HG02981 (cell line): ENCODE measurements at regions not wholly inside any gene's neighbourhood (a gene's known extent, or its start where the extent isn't known, plus 50 kb on each side); places are given as distances from the start of the nearest gene placed in this dataset.

Experiments
- ATAC-seq: cut with Tn5 transposase; IDR thresholded peaks from one replicate; pipeline ENCODE4 v1.9.1; 2021; ENCODE audit warnings: mild to moderate bottlenecking, moderate library complexity; ENCODE audit not compliant: unreplicated experiment

DNA sequence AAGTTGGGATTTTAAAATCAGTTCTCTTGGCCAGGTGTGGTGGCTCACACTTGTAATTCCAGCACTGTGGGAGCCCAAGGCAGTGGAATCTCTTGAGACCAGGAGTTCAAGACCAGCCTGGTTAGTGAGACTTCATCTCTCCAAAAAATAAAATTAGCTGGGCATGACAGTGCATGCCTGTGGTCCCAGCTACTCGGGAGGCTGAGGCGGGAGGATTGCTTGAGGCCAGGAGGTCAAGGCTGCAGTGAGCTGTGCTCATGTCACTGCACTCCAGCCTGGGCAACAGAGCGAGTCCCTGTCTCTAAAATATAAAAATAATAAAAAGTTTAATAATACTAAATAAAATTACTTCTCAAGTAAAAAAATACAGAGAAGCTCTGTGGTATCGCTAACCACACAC is 77.5 kb downstream of the FOXA2 start:
- ATAC-seq: no peak

DNA sequence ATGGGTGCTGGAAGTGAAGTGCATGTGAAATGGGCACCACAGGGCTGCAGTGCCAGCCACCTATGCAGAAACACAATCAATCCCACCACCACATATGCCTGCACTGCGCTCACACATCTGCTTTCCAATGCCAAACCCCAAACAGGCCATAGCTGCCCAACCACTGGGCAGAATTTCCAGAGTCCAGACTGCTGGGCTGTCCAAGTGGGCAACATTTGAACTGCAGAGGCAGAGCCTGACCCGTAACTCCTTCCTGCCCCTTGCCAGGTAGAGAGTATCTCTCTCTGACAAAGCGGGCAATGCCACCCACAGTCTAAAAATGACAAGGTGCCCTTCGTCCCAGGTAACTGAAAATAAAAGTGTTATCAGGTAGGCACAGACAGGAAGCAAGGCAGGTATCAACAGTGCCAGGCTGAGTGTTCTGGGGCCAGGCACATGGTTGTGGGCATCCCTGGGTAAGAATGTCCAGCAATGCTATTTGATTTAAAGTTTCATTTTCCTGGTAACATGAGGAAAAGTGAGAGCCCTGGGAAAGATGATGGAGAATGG is 79.5 kb downstream of the FOXA2 start:
- ATAC-seq: no peak

DNA sequence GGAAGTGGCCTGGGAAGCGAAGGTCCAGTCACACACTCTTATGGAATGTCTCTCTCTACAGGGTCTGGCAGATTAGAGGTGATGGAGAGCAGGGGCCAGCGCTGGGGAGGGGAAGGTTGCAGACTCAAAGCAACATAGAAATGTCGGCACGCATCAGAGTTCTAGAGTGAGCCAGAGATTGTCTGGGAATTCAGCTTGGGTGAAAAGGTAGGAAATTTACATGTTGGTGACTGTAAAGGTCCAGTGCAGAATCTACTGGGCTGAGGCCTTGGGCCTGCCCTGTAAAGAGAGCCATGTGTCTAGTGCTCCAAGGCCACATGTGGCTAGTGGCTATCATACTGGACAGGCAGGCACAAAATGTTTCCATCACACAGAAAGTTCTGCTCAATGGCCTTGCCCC is 80.8 kb downstream of the FOXA2 start:
- no peak for ATAC-seq

DNA sequence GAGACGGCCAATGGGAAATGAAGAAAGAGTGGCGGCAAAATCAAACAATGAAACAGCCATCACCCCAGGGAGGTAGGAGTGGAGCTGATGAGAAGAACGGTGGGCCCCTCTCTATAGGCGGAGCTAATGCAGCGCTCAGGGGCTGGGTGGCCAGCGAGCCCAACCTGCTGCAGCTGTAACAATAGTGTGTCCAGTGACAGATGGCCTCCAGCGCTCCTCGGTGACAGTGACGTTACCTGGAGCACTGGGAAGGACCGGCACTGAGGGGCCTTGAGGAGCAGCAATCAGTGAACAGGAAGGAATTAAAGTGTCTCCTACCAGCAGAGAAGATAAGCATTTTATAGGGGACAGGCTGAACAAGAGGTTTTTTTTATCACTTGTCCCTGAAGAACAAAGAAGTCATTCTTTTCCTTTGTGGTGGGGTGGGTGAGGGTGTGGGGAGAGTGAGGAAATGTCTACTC is 81.6 kb downstream of the FOXA2 start:
- no peak for ATAC-seq

DNA sequence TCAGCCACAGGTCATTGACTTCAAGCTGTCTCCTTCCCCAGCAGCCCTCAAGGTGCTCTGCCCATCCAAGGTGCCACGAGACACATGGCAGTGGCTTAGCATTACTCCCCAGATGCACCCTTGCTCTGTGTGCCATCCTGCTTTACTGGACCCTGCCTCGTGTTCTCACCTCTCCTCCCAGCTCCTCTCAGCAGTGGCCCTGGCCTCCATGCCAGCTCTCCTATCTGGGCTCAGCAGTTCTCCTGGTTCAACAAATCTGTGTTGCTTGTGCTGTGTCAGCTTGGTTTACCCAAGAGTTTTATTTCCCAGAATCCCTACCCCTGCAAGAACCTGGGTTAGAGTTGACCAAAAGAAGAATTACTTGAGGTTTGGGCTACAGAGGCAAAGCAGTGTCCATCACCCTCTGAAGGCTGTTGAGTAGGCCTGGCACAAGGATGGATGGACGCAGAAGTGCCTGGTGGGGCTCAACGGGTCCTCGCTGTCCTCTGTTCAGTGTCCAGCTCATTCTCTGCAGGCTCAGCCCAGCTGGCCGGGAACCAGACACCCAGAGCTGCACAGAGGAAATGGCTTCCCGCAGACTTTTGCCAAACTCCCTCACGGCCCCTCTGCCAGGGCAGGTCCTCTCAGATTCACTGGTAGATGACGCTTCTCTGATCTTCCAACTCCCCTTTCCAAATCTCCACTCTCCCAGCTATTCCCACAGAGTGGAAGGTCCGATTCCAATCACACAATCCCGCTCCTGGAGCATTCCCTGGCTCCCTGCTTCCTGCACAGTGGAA is 82.6 kb downstream of the FOXA2 start:
- no peak for ATAC-seq

DNA sequence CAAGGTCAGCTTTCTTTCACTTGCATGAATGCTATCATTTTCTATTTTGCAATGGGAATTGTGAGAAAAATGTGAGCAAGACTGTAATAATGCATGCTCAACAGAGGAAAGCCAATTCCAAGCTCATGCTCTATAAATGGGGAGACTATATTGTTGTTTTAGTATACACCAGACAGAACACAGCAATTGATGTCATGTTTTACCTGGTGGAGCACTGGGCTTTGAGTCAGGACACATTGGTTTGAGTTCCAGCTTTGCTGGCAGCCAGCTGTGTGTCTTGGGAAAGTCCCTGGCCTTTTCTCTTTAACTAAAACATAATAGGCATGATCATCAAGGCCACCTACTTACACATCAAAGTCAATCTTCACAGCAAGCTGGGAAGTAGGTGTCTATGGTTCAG is 83.3 kb downstream of the FOXA2 start:
- ATAC-seq: no peak

DNA sequence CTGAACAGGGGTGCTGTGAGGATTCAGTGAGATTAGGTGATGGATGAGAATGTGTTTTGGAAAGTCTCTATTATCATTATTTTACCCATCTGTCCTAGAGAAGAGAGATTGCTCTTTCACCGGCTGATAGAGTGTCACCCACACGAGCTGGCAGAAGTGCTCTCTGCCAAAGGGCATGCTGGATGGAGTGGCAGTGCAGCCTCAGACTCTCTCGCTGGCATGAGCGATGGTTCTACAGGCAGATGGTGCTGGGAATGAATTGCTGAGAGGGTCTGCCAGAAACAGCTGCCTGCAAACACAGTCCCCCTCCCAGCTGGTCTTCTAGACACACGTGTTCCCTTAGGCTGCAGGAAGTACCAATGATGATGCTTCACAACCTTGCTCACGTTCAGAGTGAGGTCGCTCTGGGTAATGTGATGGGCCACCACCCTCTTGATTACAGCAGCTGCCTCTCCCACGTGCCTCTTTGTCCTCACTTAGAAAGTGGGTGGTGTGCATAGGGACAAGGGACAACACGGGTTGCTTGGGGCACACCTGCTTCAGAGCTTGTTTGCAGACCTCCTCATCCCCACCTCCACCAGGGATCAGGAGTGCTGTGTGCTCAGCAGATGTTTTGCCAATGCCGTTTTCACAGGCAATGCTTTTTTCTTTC is 84.7 kb downstream of the FOXA2 start:
- ATAC-seq: no peak

DNA sequence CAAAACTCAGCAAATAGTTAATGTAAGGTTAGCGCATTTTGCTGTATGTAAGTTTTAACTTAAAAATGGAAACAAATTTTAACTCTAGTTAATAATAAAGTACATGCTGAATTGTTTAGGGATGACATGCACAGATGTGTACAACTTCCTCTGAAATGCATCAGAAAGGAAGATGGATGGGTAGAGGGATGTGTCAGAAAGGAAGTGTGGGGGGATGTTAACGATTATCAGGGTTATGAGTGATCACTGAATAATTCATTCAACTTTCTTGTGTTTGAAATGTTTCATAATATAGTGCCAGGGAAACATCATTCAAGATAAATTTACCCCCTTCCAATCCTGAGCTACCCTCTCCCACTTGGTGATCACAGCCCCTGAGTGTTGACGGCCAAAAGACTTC is 87.6 kb downstream of the FOXA2 start:
- no peak for ATAC-seq

DNA sequence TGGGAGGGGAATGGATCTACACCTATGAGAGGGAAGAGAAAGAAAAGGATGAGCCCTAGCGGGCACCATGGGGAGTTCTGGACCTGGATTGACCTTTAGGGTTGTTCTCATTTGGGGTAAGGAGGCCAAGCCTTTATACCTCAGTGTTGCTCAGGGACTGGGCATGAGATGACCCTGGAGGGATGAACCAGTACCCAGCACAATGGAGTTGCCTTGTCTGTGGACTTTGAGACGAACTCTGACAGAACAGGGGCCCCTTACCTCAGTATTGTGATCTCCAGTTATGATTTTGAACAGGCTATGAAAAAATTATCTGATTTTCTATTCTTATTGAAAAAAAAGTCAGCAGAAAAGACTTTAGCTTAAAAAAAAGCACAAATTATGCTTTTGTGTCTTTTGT is 88.6 kb downstream of the FOXA2 start:
- no peak for ATAC-seq

DNA sequence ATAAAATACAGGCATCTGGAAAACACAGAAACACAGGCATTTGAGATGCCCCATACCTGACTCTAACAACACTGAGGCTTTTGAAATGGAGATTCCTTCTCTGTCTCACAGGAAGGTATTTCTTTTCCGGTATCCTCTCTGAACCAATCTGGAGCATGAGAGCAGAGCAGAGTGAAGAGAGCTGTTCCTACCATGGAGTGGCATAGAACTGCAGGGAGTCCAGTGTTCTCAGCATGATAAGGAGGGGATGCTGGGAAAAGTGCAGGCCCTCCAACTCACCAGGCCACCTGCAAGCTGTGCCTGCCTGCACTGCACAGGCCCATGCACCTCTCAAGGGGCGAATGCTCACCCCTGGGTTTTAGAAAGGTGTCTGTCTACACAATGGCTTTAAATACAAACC is 89.2 kb downstream of the FOXA2 start:
- no peak for ATAC-seq

DNA sequence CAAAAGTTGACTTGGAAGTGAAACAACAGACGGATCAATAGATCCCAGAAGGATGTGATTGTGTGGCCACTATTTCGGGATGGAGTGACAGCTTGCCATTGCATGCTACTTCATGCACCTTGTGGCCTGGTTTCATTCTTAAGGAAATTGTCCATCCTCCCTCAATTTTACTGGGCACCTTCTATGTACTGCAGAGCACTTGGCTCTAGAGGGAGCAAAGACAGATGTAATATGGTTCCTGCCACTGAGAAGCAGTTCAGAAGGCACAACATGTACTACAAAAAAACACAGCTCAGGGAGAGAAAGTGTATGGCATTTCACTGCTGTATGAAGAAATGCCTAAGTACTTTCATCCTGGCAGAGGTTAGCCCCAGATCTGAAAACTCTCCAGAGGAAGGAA is 91.9 kb downstream of the FOXA2 start:
- ATAC-seq: no peak

DNA sequence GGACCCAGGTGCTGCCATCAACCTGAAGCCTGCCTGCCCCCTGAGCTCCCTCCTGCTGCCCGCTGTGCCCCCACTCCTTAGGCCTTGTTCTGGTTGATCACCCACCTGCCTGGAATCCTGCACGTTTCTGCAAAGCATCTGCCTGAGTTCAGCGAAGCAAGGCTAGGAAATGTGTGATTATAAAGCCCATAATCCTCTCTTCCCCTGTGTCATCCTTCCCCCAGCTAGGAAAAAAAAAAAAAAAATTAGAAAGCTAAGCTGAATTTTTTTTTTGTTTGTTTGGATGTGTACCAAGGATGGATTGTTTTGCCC is 93.2 kb downstream of the FOXA2 start:
- ATAC-seq: no peak

DNA sequence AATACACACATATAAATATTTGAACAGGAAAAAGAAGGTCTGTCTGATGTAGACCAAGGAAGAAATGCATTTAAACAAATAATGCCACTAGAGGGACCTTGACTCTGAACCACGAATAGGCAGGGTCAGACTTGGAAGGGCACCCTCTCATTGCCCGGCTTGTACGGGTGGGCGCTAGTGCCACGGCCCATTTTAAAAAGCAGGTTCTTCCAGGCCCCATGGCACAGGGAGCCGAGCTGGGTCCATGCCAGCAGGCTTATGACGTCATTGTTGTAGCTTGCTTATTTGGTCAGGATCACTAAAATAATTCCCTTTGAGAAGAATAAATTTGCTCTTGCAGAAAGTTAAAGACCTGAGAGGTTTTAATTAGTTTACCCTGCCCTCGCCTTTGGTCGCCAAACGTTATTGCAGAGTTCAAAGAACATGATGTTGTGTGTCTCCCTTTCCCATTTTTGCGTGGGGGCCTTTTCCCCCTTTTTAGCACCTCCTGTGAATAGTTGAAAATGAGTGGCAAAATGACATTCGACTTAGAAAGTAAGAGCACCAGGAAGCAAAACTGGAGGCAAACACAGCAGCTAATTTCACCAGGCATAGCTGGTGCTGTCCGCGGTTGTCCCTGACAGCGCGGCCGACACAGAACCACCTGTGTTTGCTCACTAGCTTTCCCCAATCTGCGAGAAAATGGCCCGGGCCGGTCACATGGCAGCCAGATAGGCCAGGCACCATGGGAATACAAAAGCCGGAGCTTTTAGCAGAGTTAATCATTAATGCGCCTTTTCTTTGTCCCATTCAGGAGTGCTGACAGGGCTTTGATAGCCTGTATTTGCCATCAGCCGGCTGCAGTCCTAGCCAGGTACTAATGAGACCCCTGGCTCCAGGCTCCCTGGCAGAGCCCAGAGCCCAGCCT is 93.8 kb downstream of the FOXA2 start:
- ATAC-seq: no peak

DNA sequence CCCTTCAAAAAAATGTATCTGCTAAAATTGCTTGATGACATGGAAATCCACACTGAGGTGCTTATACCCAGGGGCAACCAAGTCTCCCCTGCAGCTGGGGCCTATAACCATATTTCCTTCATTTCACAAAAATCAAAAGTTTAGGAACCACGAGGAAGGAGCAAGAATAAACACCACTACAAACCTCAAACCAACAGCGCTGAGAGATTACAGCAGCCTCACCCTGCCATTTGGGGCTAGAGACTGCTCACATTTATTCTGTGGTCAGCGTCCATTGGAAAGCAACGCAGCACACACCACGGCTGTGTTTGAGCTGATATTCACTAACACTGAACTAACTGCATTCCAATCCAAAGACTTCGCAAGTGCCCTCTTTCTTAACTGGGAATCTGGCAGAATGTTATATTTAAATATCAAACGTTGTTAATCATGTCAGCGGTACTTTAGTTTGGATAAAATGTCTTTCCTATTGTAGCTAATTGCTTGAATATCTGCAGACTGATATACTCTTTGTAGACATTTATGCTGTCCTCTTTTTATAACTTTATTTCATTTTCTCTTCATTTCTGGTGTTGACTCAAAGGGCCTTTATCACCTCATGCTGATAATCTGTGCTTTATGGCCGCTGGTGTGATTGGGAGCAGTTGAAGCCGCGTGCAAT is 94.6 kb downstream of the FOXA2 start:
- no peak for ATAC-seq

DNA sequence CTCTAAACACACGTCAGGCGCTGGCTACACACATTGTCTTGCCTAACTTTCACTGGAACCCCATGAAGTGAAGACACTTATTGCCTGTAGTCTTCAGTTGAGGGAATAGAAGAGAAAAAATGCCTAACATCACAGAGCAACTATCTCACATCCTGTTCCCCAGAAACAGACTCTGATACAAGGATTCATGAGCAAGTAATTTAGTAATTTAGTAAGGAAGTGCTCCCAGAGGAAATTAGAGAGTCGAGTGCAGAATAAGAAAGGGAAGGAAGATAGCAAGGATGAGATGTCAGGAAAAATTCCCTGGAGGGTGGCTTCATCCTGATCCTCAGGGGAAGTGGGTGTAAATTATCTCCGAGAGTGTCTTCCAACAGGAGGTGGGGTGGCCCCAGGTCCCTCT is 104.0 kb downstream of the FOXA2 start:
- ATAC-seq: no peak

DNA sequence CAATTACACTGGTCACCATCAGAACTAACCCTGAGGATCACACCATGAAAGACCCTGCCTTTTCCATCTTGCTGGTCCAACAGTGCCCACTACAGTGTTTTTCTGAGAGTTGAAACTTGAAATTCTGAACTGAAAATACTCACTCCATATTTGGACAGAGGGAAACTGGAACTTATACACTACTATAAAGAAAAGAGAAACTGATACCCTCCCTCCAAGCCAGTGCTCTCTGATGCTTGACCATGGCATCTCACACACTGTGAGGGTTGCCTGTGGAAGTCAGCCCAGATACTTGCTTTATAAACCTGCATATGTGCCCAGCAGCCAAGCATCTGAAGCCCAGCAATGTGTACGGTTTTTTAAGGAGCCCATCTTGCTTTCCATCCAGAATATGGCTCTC is 108.7 kb downstream of the FOXA2 start:
- ATAC-seq: no peak

DNA sequence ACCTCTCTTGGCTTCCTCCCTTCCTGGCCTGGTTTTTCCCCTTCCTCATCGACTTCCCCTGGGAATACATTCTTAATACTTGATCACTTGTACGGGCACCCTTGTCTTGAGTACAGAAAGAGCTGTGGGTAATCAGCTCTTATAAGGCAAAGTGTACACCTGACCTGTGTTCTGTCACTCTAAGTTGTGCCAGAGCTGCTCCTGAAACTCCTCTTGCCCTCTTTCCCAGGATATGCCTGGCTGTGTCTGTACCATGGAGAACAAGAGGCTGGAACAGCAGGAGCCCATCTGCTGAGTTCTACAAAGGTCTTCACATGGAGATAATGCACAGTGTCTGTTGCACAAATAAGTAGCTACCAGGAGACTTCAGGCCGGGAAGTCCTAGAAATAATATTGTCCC is 110.1 kb downstream of the FOXA2 start:
- ATAC-seq: no peak

DNA sequence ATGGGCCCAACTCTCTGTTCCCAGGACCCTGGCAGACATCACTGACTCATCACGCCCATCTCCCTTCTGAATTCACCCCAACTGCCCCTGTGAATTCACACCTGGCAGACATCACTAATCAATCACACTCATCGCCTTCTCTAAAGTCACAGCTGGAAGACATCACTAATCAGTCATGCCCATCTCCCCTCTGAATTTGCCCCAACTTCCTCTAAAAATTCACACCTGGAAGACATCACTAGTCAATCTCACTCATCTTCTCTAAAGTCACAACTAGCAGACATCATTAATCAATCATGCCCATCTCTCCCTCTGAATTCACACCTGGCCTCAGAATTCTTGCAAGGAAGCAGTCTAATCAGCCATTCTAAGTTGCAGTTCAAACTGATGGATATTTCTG is 111.1 kb downstream of the FOXA2 start:
- ATAC-seq: no peak

DNA sequence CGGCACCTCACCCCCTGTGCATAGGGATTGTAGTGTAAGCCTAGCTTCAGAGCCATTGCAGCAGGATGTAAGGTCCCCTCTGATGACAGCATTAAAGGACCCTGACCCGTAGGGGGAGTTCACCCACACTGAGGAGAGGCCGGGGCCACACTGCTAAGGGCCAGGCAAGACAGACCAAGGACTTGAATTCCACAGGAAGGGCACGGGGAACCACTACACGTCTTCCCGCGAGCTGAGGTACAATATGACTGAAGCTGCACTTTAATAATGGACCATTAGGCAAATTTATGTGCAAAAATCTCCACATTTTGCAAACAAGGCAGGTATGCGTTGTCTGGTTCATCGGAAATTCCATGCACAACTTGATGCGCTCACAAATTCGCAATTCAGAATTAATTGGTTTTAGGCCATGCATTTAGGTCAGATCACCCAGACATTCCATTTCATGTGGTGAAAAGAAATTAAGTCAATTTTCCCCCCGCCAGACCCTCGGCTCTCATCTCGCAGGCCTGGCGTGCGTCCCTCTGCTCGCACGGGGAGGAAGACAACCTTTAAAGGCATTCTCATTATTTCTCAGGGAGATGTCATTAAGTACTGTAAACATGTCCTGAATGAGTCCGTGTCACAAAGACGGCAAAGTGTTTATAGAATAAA is 111.8 kb downstream of the FOXA2 start:
- ATAC-seq: no peak

DNA sequence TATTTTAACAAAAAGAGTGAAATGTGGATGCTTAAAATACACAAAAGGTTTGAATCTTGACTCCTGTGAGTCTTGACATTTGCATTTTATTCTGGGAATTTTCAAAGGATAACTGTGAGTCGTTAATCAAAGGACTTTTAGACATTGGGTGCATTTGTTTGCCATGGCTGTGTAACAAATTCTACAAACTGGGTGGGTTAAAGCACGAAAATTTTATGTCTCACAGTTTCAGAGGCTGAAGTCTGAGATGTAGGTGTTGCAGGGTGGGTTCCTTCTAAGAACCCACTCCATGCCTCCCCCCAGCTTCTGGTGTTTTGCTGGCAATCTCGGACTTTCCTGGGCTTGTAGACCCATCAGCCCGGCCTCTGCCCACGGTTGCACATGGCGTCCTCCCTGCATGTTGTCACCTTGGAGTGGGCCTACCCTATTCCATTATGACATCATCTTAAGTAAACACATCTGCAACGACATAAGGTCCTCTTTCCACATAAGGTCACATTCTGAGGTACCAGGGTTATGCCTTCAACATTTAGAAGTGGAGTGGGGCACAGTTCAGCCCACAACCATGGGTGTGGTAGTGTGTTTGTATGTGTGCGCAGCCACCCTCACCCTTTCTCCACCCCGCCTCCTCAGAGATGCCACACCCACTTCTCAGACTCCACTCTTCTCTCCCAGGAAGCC is 113.1 kb downstream of the FOXA2 start:
- ATAC-seq: no peak
